ENCODE measurements at regions not wholly inside any gene's neighbourhood (a gene's known extent, or its start where the extent isn't known, plus 50 kb on each side); places are given as distances from the start of the nearest gene placed in this dataset.

GRCh38 chr14:101185946-101186345 lies 282.4 kb upstream of the RTL1 start:
- TF ChIP-seq CTCF (IDR thresholded peaks at IDR 0.05) (no peak), POLR2AphosphoS5 (IDR thresholded peaks at IDR 0.05) (no peak)
